HG03469 (cell line): ENCODE measurements at regions not wholly inside any gene's neighbourhood (a gene's known extent, or its start where the extent isn't known, plus 50 kb on each side); places are given as distances from the start of the nearest gene placed in this dataset.

Experiments used
- ATAC-seq: cut with Tn5 transposase; IDR thresholded peaks from one replicate; pipeline ENCODE4 v1.9.1; 2021; ENCODE audit warnings: mild to moderate bottlenecking, moderate library complexity, moderate number of reproducible peaks; ENCODE audit not compliant: unreplicated experiment

- ATAC-seq = no peak
Measured at GRCh38 chr17:77585142-77585860, 373.2 kb upstream of the TNRC6C start.

DNA sequence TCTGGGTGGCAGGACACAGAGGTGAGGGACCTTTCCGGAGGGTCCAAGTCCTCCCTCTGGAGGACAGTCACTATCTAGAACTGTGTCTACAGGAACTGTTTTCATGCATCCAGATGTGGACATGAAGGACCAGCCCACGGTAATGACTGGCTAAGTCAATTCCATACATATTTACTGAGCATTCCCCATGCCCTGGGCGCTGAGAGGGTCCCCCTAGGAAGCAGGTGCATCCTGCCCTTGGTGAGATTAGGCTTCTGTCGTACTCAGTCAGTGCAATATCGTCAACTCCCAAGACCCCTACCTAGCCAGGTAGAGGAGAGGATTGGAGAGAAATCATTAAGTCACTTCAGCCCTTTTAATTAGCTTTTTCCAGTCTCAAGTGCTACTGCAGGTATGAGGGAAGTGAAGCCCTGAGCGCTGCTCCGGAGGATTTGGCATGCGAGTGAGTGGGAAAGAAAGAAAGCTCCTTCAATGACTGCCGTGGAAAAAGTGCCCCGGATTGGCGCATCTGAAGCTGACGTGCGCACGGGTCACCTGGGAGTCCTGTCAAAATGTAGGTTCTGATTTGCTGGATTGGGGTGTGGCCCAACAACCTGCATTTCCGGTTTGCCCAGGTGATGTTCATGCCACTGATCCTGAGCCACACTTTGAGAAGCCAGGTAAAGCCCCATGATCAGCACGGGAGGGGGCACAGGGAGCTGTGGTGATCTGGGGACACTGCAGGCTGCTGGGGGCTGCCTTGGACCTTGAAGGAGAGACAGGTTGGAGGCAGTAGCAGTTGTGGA lies 367.4 kb upstream of the TNRC6C start:
- no peak for ATAC-seq

DNA sequence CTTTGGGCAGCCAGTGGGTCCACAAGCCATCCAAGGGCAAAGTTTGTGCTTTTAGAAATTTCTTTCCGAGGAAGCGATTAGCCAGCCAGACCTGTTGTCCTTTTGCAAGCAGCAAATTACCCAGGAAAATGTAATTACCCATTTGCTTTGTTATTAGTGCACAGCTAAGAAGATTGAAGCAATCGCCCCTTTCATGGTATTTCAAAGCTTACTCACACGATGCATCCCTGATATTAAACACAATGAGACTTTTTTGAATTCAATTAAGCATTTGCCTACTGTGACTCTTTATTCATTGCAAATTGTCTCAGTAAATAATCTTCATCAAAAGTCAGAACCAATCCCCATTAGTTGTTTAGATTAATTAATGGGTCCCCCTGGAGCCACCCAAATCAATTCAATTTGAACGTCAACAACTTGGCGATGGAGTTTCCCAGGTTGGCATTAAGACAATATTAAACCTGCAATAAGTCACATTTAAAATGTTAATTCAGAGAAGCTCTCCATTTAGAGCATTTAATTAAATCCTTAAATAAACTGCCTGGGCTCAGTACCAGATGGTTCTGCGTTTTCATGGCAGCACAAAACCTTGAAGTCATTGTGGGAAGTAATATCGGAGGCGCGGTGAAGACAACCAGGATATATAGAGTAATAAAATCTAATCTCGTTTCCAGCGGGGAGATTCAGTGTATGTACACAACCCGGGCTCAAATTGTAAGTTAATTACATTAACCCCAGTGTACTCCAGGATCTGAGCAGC lies 366.2 kb upstream of the TNRC6C start:
- no peak for ATAC-seq

GRCh38 chr17:77593081-77593480 lies 365.4 kb upstream of the TNRC6C start:
- ATAC-seq = no peak

DNA sequence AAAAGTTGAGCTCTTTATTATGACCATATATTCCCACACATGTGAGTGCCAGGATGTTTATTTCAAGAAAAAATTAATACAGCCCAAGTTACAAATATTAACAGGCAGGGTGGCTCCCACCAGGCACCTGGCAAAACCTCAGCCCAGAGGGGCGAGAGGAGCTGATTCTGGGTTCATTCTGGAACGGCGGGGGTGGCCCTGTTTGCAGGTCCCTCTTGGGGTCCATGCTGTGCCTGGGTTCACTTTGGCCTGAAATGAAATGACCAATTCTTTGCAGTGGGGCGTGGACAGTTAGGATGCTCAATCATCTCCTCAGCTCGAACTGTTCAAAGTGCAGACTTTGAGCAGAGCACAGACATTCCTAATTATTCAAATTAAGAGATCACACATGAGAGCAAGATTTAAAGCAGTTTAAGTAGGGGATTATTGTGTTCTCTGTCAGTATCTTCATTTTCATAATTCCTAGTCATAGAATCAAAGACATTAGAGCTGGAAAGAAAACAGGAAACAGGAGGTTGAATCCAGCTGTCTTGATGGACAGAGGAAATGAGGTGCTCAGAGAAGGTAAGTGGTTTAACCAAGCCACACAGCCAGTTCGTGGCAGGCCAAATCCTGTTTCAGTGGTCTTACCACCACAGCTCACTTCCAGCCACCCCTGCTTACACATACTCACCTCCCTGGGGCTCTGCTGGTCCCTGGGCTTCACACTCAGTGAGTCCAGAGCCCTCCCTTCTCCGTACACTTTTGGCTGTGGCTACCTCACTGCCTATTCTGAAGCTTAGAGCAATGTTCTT lies 363.9 kb upstream of the TNRC6C start:
- ATAC-seq = no peak

GRCh38 chr17:77596491-77597417 lies 361.7 kb upstream of the TNRC6C start:
- no peak for ATAC-seq

DNA sequence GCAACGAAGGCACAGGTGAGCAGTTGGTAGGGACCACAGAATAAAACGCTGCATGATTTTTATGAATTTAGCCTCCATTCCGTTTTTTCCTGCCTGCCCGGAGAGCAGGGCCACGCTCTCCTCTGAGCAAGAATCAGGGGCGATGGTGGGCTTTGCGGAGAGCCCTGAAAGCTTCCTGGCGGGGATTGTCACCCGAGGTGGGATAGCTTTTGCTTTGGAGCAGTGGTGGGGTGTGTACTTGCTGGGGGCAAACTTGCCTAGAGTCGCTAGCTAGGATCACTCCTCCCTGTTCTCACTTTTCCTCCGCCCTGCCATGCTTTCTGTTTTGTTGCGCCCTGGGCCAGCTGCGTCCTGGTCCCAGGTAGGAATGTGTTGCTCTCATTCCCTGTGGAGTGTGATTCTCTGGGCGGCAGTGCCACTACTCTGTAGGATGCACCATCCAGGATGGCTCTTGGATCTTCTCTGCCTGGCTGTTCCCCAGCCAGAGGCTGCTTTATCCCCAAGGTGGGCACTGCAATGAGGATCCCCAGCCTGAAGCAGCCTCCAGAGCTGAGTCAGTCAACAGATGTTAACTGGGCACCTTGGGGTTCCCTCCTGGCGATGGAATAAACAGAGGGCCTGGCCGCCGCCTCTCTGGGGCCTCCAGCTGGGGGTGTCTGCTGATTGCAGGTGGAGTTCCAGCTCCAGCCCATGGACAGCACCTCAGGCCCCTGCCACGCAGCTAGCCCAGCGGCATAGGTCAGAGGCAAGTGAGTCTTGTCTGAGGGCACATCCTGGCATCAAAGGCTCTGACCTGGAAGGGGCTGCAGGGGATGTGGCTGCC lies 360.9 kb upstream of the TNRC6C start:
- ATAC-seq = no peak

DNA sequence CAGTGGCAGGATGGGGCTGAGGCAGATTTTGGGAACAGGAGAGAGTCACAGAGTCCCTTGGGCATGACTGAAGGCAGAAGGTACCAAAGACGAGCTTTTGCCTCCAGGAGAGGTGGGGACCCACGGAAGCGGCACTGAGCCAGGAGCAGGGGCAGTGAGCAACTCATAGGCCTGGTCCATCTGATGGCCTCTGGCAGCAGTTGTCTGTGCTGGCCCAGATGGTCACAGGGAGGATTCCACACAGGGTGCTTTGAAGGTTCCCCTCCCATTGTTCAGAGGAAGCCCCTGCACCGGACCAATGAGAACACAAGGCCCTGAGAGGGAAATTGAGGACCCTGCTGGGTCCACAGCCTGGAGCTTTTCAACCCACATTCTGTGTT lies 360.3 kb upstream of the TNRC6C start:
- no peak for ATAC-seq

GRCh38 chr17:77599699-77600098 lies 358.8 kb upstream of the TNRC6C start:
- no peak for ATAC-seq

GRCh38 chr17:77600346-77600745 lies 358.2 kb upstream of the TNRC6C start:
- no peak for ATAC-seq

DNA sequence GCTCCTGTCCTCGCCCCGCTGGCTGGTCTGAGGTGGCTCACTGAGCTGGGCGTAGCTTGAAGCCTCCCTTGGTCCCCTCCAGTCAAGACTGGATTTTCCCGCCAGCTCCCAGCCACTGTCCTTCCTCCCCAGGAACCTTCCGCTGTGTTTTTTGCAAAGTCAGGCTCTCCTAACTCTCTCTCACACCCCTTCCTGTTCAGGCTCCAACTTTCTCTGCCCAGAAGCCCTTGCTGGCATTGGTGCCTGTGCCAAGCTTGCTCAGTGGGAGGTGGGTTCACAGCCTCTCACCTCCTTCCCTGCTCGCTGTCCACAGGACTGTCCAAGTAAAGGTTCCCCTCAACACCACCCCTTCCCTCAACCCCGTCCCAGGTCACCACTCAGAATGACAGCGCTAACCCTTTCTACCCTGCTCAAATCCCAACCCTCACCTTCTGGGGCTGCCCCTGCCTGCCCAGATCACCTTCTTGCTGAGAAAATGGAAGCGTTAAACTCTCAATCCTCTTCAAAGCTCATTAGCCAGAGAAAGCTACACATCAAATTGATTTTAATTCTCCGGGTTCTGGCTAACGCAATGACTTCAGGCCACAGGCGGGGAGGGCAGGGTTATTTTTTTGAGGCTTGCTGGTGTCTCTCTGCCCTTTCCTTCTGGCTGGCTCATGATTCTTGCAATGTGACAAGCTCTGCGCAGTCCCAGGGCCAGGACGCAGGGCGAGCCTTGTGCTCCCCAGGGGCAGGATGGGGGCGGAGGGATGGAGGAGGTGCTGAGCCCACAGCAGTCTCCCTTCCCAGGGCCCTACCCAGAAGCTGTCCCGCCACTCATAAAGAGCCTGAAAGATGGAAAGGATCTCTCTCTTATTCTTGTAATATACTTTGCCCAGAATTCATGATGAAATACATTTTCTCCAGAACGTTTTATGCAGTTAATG lies 357.2 kb upstream of the TNRC6C start:
- no peak for ATAC-seq

DNA sequence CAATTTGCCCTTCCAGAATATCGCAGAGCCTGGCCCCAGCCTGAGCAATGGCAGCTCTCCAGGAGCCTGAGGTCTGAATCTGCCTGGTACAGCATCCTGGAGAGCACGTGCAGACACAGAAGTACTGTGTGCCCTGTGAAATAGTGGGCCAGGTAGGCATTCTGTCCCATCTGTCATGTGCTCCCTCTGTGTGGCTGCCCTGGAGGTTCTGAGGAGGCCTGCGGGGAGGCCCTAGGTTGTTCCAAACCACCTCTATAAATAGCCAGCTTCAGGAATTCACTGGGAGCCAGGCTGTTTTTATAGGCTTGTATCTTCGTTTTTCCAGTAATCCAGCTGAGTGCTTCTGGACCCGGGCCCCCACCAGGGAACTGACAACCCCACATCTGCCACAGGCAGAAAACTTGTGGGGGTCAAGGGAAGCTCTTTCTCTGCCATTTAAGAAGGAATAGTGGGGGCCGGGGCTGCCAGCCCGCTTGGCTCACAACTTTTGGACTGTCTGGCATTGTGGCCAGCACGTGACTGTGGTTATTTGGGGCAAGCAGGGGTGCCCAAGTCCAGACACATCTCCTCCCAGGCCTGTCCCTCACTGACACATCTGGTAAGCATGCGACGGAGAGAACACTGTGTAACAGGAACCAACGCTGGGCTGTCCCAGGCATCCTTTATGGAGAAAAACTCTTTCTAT lies 356.3 kb upstream of the TNRC6C start:
- no peak for ATAC-seq

DNA sequence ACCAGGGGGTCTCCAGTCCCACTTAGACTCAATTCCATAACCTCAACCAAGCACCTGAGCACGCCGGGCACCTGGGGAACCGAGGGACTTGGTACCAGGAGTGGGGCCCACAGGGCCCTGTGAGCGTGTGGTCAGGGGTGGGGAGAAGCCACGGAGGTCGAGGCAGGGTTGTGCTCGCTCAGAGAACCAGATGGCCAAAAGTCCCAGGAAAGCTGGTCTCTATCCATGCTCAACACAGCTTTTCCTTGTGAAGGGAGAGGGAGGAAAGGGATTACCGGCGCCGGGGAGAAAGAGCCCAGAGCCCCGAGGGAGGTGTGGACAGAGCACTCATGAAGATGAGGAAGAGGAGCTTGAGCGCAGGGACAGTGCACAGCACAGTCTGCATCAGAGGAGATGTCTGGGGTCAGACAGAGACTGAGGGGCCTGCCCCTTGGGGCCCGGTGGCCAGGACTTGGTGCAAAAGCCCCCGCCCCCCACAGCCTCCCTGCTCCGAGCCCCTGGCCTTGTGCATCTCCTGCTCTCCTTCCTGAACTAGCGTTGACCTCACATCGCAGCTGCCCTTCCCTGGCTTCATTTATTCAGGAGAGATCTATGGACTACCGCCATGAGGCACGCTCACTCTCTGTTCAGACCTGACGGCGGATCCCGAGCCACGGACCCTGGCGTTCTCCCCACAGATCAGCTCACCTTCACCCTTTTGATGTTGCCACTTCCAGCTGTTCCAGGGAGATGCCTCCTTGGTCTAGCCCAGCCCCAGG lies 355.4 kb upstream of the TNRC6C start:
- no peak for ATAC-seq

DNA sequence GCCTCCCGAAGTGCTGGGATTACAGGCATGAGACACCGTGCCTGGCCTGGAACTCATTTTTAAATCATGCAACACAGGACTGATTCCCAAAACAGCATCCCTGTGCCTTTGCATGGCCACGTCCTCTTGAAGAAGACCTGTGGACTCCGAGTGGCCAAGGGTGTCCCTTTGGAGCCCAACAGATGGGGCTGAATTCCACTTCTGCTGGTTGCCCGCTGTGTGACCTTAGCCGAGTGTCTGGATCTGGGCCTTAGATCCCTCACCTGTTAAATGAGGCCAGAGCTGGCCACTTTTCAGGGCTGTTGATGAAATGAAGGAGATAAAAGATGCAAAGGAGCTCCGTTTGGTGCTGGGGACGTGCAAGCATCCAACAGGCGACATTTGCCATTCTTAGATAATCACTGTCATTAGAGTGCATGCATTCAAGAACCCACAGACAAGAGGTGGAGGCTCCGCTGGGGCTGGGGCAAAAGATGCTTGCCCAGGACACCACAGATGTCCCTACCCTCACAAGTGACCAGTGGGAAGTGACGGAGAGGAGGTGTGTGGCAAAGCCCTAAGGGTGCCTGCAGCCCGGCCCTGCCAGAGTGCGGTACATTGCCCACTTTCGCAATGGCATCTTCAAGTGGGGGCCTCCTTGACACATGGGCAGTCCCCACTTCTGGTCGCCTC lies 354.1 kb upstream of the TNRC6C start:
- ATAC-seq = no peak

GRCh38 chr17:77604973-77605313 lies 353.6 kb upstream of the TNRC6C start:
- no peak for ATAC-seq

DNA sequence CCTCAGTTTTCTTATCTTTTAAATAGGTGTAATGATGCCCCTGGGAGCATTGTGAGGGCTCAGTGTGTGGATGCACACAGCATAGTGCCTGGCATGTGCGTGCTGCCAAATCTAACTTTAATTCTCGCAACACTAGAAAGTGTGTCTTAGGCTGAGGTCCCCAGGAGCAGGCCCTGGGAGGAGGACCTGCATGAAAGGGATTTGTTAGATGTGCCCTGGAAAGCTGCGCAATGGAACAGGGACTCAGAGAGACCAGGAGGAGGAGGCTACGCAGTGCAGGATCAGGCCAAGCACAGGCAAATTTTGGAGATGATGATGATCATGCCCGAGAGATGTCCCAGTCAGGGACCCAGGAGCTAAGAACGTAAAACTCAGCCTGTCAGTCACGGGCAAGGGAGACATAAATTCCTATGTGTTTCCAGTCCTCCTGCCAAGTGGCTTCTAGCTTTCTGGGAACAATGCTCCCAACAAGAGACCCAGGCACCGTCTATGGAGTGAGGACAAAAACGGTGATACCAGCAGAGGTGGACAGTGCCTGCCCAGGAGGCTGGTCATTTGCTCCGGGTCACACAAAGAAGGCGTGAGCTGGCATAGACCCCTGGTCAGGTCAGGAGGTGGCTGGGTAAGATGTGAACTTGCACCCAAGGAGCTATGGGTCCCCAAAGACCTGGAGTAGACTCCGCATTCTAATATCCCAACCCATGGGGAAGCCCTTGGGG lies 352.2 kb upstream of the TNRC6C start:
- ATAC-seq = no peak
